Posterior vena cava (tissue), 2 donors: ENCODE measurements at regions not wholly inside any gene's neighbourhood (a gene's known extent, or its start where the extent isn't known, plus 50 kb on each side); places are given as distances from the start of the nearest gene placed in this dataset.
A peak's percentile ranks its signal among the peaks of the same experiment; 100 is the strongest.

Experiments used
- DNase-seq: peaks from one replicate; pipeline ENCODE4 v3.0.0-alpha.2; 2020; ENCODE audit warnings: low spot score
- intact Hi-C, 2 donors: fragments of 100-400 bp; cut with DNase I; formaldehyde crosslinking; loops; one replicate each; pipeline versions ENCODE4 v1.14.1 to v1.14.2; 2022 to 2023
- donor health status: DM: yes; HTN: yes; CAD: no.
- donor health status: DM: yes; HTN: yes; CAD: no.

GRCh38 chr14:76304536-76305267 is 71.2 kb upstream of the ESRRB start:
- DNase-seq: no peak
- intact Hi-C loops: no loop called here

GRCh38 chr14:76305268-76305826 is 70.6 kb upstream of the ESRRB start:
- intact Hi-C loops: no loop called here
- DNase-seq: no peak

- intact Hi-C loops: no loop called here
- no peak for DNase-seq
Measured at GRCh38 chr14:76306131-76306530, 69.8 kb upstream of the ESRRB start.

- intact Hi-C loops: no loop called here
- DNase-seq: no peak
Measured at GRCh38 chr14:76307786-76308780, 67.9 kb upstream of the ESRRB start.

GRCh38 chr14:76309572-76310162 is 66.3 kb upstream of the ESRRB start:
- no peak for DNase-seq
- intact Hi-C loops: no loop called here

- intact Hi-C loops: no loop called here
Measured at GRCh38 chr14:76311079-76311758, 64.7 kb upstream of the ESRRB start.

GRCh38 chr14:76312821-76313220 is 63.1 kb upstream of the ESRRB start:
- intact Hi-C loops: no loop called here
- DNase-seq: no peak

More at GRCh38 chr14:76311079-76311758, 64.7 kb upstream of the ESRRB start:
- no peak for DNase-seq

GRCh38 chr14:76313303-76313702 is 62.6 kb upstream of the ESRRB start:
- intact Hi-C loops: no loop called here
- DNase-seq: peak; percentile 38

- intact Hi-C loops: no loop called here
Measured at GRCh38 chr14:76313852-76314251, 62.1 kb upstream of the ESRRB start.

GRCh38 chr14:76314521-76315034 is 61.4 kb upstream of the ESRRB start:
- intact Hi-C loops: no loop called here
- DNase-seq: peak; percentile 35

More at GRCh38 chr14:76313852-76314251, 62.1 kb upstream of the ESRRB start:
- no peak for DNase-seq

GRCh38 chr14:76320486-76320885 is 55.5 kb upstream of the ESRRB start:
- intact Hi-C loops: no loop called here
- peak; percentile 37 for DNase-seq

- no peak for DNase-seq
- intact Hi-C loops: no loop called here
Measured at GRCh38 chr14:76320975-76321374, 55.0 kb upstream of the ESRRB start.

- intact Hi-C loops: no loop called here
- peak; percentile 19 for DNase-seq
Measured at GRCh38 chr14:76322594-76323220, 53.2 kb upstream of the ESRRB start.

- intact Hi-C loops: no loop called here
- DNase-seq: peak; percentile 12
Measured at GRCh38 chr14:76323331-76324050, 52.4 kb upstream of the ESRRB start.

- intact Hi-C loops: no loop called here
Measured at GRCh38 chr14:76324133-76324532, 51.8 kb upstream of the ESRRB start.

More at GRCh38 chr14:76324133-76324532, 51.8 kb upstream of the ESRRB start:
- peak; percentile 35 for DNase-seq
